Fibroblast of pulmonary artery (primary cell): ENCODE measurements at regions not wholly inside any gene's neighbourhood (a gene's known extent, or its start where the extent isn't known, plus 50 kb on each side); places are given as distances from the start of the nearest gene placed in this dataset.
A peak's percentile ranks its signal among the peaks of the same experiment; 100 is the strongest.

Experiments used
- DNase-seq: peaks from one replicate; pipeline ENCODE4 v3.0.0-alpha.2; 2010; ENCODE audit warnings: low read depth
- H3K4me3 ChIP-seq: replicated peaks from 2 replicates; pipeline ENCODE4 v1.5.1; 2011; ENCODE audit warnings: low read depth, mild to moderate bottlenecking, control low read depth, low read length, moderate library complexity
- CTCF ChIP-seq: IDR thresholded peaks from 2 replicates; pipeline ENCODE4 v1.5.1; 2011; ENCODE audit warnings: mild to moderate bottlenecking, control low read depth, low read length, inconsistent platforms; ENCODE audit errors: missing control alignments

GRCh38 chr11:69348414-69349235, 54.7 kb downstream of the MYEOV start:
- no peak for TF ChIP-seq CTCF
- no peak for DNase-seq
- H3K4me3 ChIP-seq = no peak overlapping the region

- DNase-seq = no peak
- H3K4me3 ChIP-seq = no peak overlapping the region
- TF ChIP-seq CTCF = no peak
These were observed 56.1 kb downstream of the MYEOV start for GRCh38 chr11:69350040-69350439.

GRCh38 chr11:69350596-69350995, 56.6 kb downstream of the MYEOV start:
- H3K4me3 ChIP-seq = no peak overlapping the region
- no peak for DNase-seq
- no peak for TF ChIP-seq CTCF

- peak; percentile 77 for DNase-seq
- no peak overlapping the region for H3K4me3 ChIP-seq
- TF ChIP-seq CTCF = no peak
These were observed 57.5 kb downstream of the MYEOV start for GRCh38 chr11:69351460-69351859.

- H3K4me3 ChIP-seq = no peak overlapping the region
- no peak for DNase-seq
- no peak for TF ChIP-seq CTCF
These were observed 58.2 kb downstream of the MYEOV start for GRCh38 chr11:69352166-69352565.

GRCh38 chr11:69352715-69353319, 58.9 kb downstream of the MYEOV start:
- TF ChIP-seq CTCF = no peak
- no peak overlapping the region for H3K4me3 ChIP-seq
- DNase-seq = peak; percentile 84
